ENCODE measurements at regions not wholly inside any gene's neighbourhood (a gene's known extent, or its start where the extent isn't known, plus 50 kb on each side); places are given as distances from the start of the nearest gene placed in this dataset.

- TF ChIP-seq CTCF (IDR thresholded peaks at IDR 0.05; ENCODE audit: borderline replicate concordance, insufficient read depth, low read depth, low read length), result no peak
- H3K4me3 ChIP-seq (ENCODE audit: low read depth, low read length), result no peak overlapping the region
Measured at GRCh38 chr6:4599924-4600323, 176.3 kb upstream of the CDYL start.

GRCh38 chr6:4598384-4598995 is 177.7 kb upstream of the CDYL start:
- no peak for TF ChIP-seq CTCF (IDR thresholded peaks at IDR 0.05; ENCODE audit: borderline replicate concordance, insufficient read depth, low read depth, low read length)
- no peak overlapping the region for H3K4me3 ChIP-seq (ENCODE audit: low read depth, low read length)

- H3K4me3 ChIP-seq (ENCODE audit: low read depth, low read length), result no peak overlapping the region
- no peak for TF ChIP-seq CTCF (IDR thresholded peaks at IDR 0.05; ENCODE audit: borderline replicate concordance, insufficient read depth, low read depth, low read length)
Measured at GRCh38 chr6:4593951-4594350, 182.3 kb upstream of the CDYL start.

- H3K4me3 ChIP-seq (ENCODE audit: low read depth, low read length), result no peak overlapping the region
- no peak for TF ChIP-seq CTCF (IDR thresholded peaks at IDR 0.05; ENCODE audit: borderline replicate concordance, insufficient read depth, low read depth, low read length)
Measured at GRCh38 chr6:4592026-4592425, 184.2 kb upstream of the CDYL start.

GRCh38 chr6:4591218-4591617 is 185.0 kb upstream of the CDYL start:
- TF ChIP-seq CTCF (IDR thresholded peaks at IDR 0.05; ENCODE audit: borderline replicate concordance, insufficient read depth, low read depth, low read length), result no peak
- H3K4me3 ChIP-seq (ENCODE audit: low read depth, low read length), result no peak overlapping the region

- TF ChIP-seq CTCF (IDR thresholded peaks at IDR 0.05; ENCODE audit: borderline replicate concordance, insufficient read depth, low read depth, low read length), result no peak
- no peak overlapping the region for H3K4me3 ChIP-seq (ENCODE audit: low read depth, low read length)
Measured at GRCh38 chr6:4589295-4589694, 186.9 kb upstream of the CDYL start.

- no peak for TF ChIP-seq CTCF (IDR thresholded peaks at IDR 0.05; ENCODE audit: borderline replicate concordance, insufficient read depth, low read depth, low read length)
- H3K4me3 ChIP-seq (ENCODE audit: low read depth, low read length), result no peak overlapping the region
Measured at GRCh38 chr6:4588581-4588980, 187.6 kb upstream of the CDYL start.

Data from GM12875 (cell line).